H9 (cell line): ENCODE measurements at regions not wholly inside any gene's neighbourhood (a gene's known extent, or its start where the extent isn't known, plus 50 kb on each side); places are given as distances from the start of the nearest gene placed in this dataset.

Source experiments
- DNase-seq: peaks from one replicate; pipeline ENCODE4 v3.0.0-alpha.2; 2017
- H2AFZ ChIP-seq: one replicate; pipeline ENCODE4 v1.6.1; 2013; ENCODE audit warnings: mild to moderate bottlenecking, low read length, control low read depth, moderate library complexity
- H2AK5ac ChIP-seq: 2 replicates; pipeline ENCODE4 v1.6.1; 2013; ENCODE audit warnings: low read length, control low read depth, mixed read lengths; ENCODE audit not compliant: insufficient read length
- H2BK120ac ChIP-seq: one replicate; pipeline ENCODE4 v1.6.1; 2013; ENCODE audit warnings: low read depth, mild to moderate bottlenecking, low read length, control low read depth, inconsistent platforms; ENCODE audit not compliant: poor library complexity, severe bottlenecking
- H2BK12ac ChIP-seq: 2 replicates; pipeline ENCODE4 v1.6.1; 2013; ENCODE audit warnings: low read length, control low read depth, mixed read lengths, low read depth; ENCODE audit not compliant: insufficient read length
- H2BK15ac ChIP-seq: 2 replicates; pipeline ENCODE4 v1.6.1; 2013; ENCODE audit warnings: low read depth, low read length, control low read depth
- H2BK20ac ChIP-seq: one replicate; pipeline ENCODE4 v1.6.1; 2013; ENCODE audit warnings: low read depth, mild to moderate bottlenecking, low read length, control low read depth, inconsistent platforms; ENCODE audit not compliant: poor library complexity, severe bottlenecking
- H2BK5ac ChIP-seq: 2 replicates; pipeline ENCODE4 v1.6.1; 2013; ENCODE audit warnings: low read length, control low read depth, mixed read lengths; ENCODE audit not compliant: insufficient read length
- H3K14ac ChIP-seq: 2 replicates; pipeline ENCODE4 v1.6.1; 2013; ENCODE audit warnings: low read length, control low read depth; ENCODE audit not compliant: insufficient read depth
- H3K18ac ChIP-seq: 2 replicates; pipeline ENCODE4 v1.6.1; 2013; ENCODE audit warnings: low read depth, mild to moderate bottlenecking, mixed read lengths, low read length, control low read depth; ENCODE audit not compliant: insufficient read length
- H3K23ac ChIP-seq: 2 replicates; pipeline ENCODE4 v1.6.1; 2013; ENCODE audit warnings: low read length, control low read depth, mixed read lengths, low read depth; ENCODE audit not compliant: insufficient read length
- H3K23me2 ChIP-seq: 2 replicates; pipeline ENCODE4 v1.6.1; 2013; ENCODE audit warnings: low read depth, mild to moderate bottlenecking, mixed read lengths, low read length, control low read depth; ENCODE audit not compliant: insufficient read length, poor library complexity, severe bottlenecking
- H3K27ac ChIP-seq: 2 replicates; pipeline ENCODE4 v1.5.1; 2013; ENCODE audit warnings: low read length, control low read depth, mixed read lengths, low read depth; ENCODE audit not compliant: insufficient read length
- H3K27me3 ChIP-seq: 2 replicates; pipeline ENCODE4 v1.6.1; 2013; ENCODE audit warnings: low read length, control low read depth, inconsistent platforms; ENCODE audit not compliant: insufficient read depth
- H3K4ac ChIP-seq: 2 replicates; pipeline ENCODE4 v1.6.1; 2013; ENCODE audit warnings: low read depth, mild to moderate bottlenecking, control low read depth, inconsistent platforms, low read length, moderate library complexity
- H3K4me1 ChIP-seq: 2 replicates; pipeline ENCODE4 v1.6.1; 2013; ENCODE audit warnings: low read length, control low read depth, inconsistent platforms; ENCODE audit not compliant: insufficient read depth
- H3K4me2 ChIP-seq: 2 replicates; pipeline ENCODE4 v1.6.1; 2013; ENCODE audit warnings: low read length, control low read depth, mixed read lengths; ENCODE audit not compliant: insufficient read length, insufficient read depth
- H3K56ac ChIP-seq: 2 replicates; pipeline ENCODE4 v1.6.1; 2013; ENCODE audit warnings: low read depth, mild to moderate bottlenecking, mixed read lengths, low read length, control low read depth; ENCODE audit not compliant: insufficient read length
- H3K79me1 ChIP-seq: 2 replicates; pipeline ENCODE4 v1.6.1; 2013; ENCODE audit warnings: low read depth, mild to moderate bottlenecking, moderate library complexity, low read length, control low read depth, inconsistent platforms; ENCODE audit not compliant: insufficient read depth, poor library complexity, severe bottlenecking
- H3K79me2 ChIP-seq: 2 replicates; pipeline ENCODE4 v1.6.1; 2013; ENCODE audit warnings: low read length, control low read depth, inconsistent platforms; ENCODE audit not compliant: insufficient read depth
- H3K9ac ChIP-seq: 2 replicates; pipeline ENCODE4 v1.6.1; 2013; ENCODE audit warnings: low read length, control low read depth, mixed read lengths; ENCODE audit not compliant: insufficient read length; ENCODE audit errors: extremely low read depth
- H3K9me3 ChIP-seq: one replicate; pipeline ENCODE4 v1.6.1; 2013; ENCODE audit warnings: low read depth, low read length, inconsistent platforms; ENCODE audit not compliant: control insufficient read depth
- H3T11ph ChIP-seq: one replicate; pipeline ENCODE4 v1.6.1; 2013; ENCODE audit warnings: mild to moderate bottlenecking, low read length, control low read depth, inconsistent platforms
- H4K20me1 ChIP-seq: one replicate; pipeline ENCODE4 v1.6.1; 2013; ENCODE audit not compliant: control insufficient read depth, insufficient read length, insufficient read depth
- H4K5ac ChIP-seq: 2 replicates; pipeline ENCODE4 v1.6.1; 2013; ENCODE audit warnings: low read depth, mild to moderate bottlenecking, mixed read lengths, low read length, control low read depth; ENCODE audit not compliant: insufficient read length
- H4K8ac ChIP-seq: replicated peaks from 2 replicates; pipeline ENCODE4 v1.6.1; 2013; ENCODE audit warnings: low read length, control low read depth, mixed read lengths, low read depth; ENCODE audit not compliant: insufficient read length
- H4K91ac ChIP-seq: 2 replicates; pipeline ENCODE4 v1.6.1; 2013; ENCODE audit warnings: low read depth, mild to moderate bottlenecking, moderate library complexity, mixed read lengths, low read length, control low read depth; ENCODE audit not compliant: insufficient read length
- H3K27ac Mint-ChIP-seq, 3 experiments: 2 replicates in 2 of 3; 3 replicates in 1 of 3; pipeline ENCODE4 v1.8.0; 2020 to 2021; ENCODE audit warnings: mixed read lengths in 3 of 3, mild to moderate bottlenecking in 1 of 3, moderate library complexity in 1 of 3
- H3K27me3 Mint-ChIP-seq: 2 replicates; pipeline ENCODE4 v1.8.0; 2021; ENCODE audit warnings: low read depth, mild to moderate bottlenecking, moderate library complexity, mixed read lengths
- H3K36me3 Mint-ChIP-seq, 3 experiments: 2 replicates in 2 of 3; 3 replicates in 1 of 3; pipeline ENCODE4 v1.8.0; 2020 to 2021; ENCODE audit warnings: low read depth in 3 of 3, mixed read lengths in 3 of 3; ENCODE audit not compliant: insufficient read depth in 1 of 3
- H3K4me1 Mint-ChIP-seq, 2 experiments: 2 replicates each; pipeline ENCODE4 v1.8.0; 2020; ENCODE audit warnings: mixed read lengths in 2 of 2
- H3K4me3 Mint-ChIP-seq, 2 experiments: 2 replicates in 1 of 2; 3 replicates in 1 of 2; pipeline ENCODE4 v1.8.0; 2020 to 2021; ENCODE audit warnings: mild to moderate bottlenecking in 2 of 2, mixed read lengths in 2 of 2, moderate library complexity in 1 of 2
- H3K9me3 Mint-ChIP-seq, 2 experiments: 2 replicates in 1 of 2; 3 replicates in 1 of 2; pipeline ENCODE4 v1.8.0; 2020; ENCODE audit warnings: mild to moderate bottlenecking in 2 of 2, mixed read lengths in 2 of 2, moderate library complexity in 1 of 2
- WGBS: extraction: QIAGEN DNeasy Blood & Tissue Kit; methylation state at CpG from one replicate; pipeline ENCODE4 v1.1.7; 2013; ENCODE audit warnings: missing lambda C conversion rate, low lambda C conversion rate, mixed read lengths; ENCODE audit not compliant: insufficient read length; ENCODE audit errors: extremely low coverage; 5-methylcytosine and 5-hydroxymethylcytosine counted together
- TF ChIP-seq, protein P1 (sequence below): fragments of 200-600 bp; sonication (generic); conservative IDR thresholded peaks from 3 replicates; pipeline ENCODE4 v1.8.0; 2021; ENCODE audit warnings: antibody characterized with exemption, mild to moderate bottlenecking

GRCh38 chr12:130054803-130055202, 107.5 kb upstream of the FZD10 start:
- H3K27ac Mint-ChIP-seq = peak overlapping the region in 1 of 3 experiments; percentile 15; a peak in 1 of 7 replicates
- peaks cover 8% of the 10 kb centered on the region; the same call in 1 of the 2 replicates for H3K27me3 ChIP-seq
- 100% methylated on average over 2 of the region's 5 CpGs for WGBS
- H2BK15ac ChIP-seq = no peak overlapping the region
- H2AFZ ChIP-seq = no peak overlapping the region
- no peak overlapping the region for H3K9ac ChIP-seq
- H3K4ac ChIP-seq = no peak overlapping the region
- H3K79me1 ChIP-seq = no peaks in the 10 kb centered on the region
- H3K9me3 ChIP-seq = no peaks in the 10 kb centered on the region
- H3K18ac ChIP-seq = no peak overlapping the region
- H3K23me2 ChIP-seq = no peaks in the 10 kb centered on the region
- no peak overlapping the region for H3K56ac ChIP-seq
- H4K8ac ChIP-seq = no peak overlapping the region
- H2BK120ac ChIP-seq = no peak overlapping the region
- H3K4me2 ChIP-seq = no peak overlapping the region
- H2AK5ac ChIP-seq = no peak overlapping the region
- no peak overlapping the region for H4K91ac ChIP-seq
- H4K20me1 ChIP-seq = no peaks in the 10 kb centered on the region
- H2BK5ac ChIP-seq = no peak overlapping the region
- no peak overlapping the region for H3K23ac ChIP-seq
- no peak overlapping the region for H3K27ac ChIP-seq
- peaks cover 98% of the 10 kb centered on the region for H3K27me3 Mint-ChIP-seq
- peaks cover 7 to 10% of the 10 kb centered on the region in 2 experiments; a peak in 4 of 5 replicates for H3K9me3 Mint-ChIP-seq
- no peak overlapping the region for H3K4me3 Mint-ChIP-seq
- H3K36me3 Mint-ChIP-seq = peaks cover 2 to 6% (median 6%) of the 10 kb centered on the region in 3 experiments; a peak in 5 of 7 replicates
- no peak for DNase-seq
- H3K79me2 ChIP-seq = no peaks in the 10 kb centered on the region
- H2BK20ac ChIP-seq = no peak overlapping the region
- no peak overlapping the region for H3K14ac ChIP-seq
- H2BK12ac ChIP-seq = no peak overlapping the region
- H3T11ph ChIP-seq = no peak overlapping the region
- TF ChIP-seq, protein P1, sequence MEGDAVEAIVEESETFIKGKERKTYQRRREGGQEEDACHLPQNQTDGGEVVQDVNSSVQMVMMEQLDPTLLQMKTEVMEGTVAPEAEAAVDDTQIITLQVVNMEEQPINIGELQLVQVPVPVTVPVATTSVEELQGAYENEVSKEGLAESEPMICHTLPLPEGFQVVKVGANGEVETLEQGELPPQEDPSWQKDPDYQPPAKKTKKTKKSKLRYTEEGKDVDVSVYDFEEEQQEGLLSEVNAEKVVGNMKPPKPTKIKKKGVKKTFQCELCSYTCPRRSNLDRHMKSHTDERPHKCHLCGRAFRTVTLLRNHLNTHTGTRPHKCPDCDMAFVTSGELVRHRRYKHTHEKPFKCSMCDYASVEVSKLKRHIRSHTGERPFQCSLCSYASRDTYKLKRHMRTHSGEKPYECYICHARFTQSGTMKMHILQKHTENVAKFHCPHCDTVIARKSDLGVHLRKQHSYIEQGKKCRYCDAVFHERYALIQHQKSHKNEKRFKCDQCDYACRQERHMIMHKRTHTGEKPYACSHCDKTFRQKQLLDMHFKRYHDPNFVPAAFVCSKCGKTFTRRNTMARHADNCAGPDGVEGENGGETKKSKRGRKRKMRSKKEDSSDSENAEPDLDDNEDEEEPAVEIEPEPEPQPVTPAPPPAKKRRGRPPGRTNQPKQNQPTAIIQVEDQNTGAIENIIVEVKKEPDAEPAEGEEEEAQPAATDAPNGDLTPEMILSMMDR = no peak
- no peak overlapping the region for H4K5ac ChIP-seq
- H3K4me1 Mint-ChIP-seq = no peaks in the 10 kb centered on the region
- no peaks in the 10 kb centered on the region for H3K4me1 ChIP-seq
